OCI-M2 (cell line): ENCODE measurements at regions not wholly inside any gene's neighbourhood (a gene's known extent, or its start where the extent isn't known, plus 50 kb on each side); places are given as distances from the start of the nearest gene placed in this dataset.
"Not testable (repeated sequence)": the region's sequence is repeated elsewhere in the genome, so short reads cannot be mapped to it uniquely, and the experiment has no call there.

Source experiments
- DNase-seq: peaks from one replicate; lab custom pipeline; 2025; ENCODE audit not compliant: unreplicated experiment; lab: John Stamatoyannopoulos, UW

DNA sequence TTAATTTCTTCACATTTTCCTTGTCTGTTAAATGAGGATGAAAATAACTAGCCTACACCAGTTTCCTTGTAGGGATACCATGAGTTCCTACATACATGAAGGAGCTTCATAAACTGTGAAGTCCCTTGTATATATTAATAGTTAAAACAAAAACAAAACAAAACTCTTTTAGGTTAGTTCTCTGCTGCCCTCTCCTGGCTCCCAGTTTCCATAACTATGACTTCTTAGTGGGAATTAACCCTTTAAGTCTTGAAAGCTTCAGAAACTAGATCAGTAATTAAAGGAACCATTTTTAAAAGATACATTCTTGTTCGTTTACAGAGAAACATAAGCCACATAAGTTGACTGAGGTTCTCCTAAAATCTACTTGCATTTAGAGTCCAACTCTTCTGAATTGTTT is 500.0 kb upstream of the C9orf72 start:
- no peak for DNase-seq

DNA sequence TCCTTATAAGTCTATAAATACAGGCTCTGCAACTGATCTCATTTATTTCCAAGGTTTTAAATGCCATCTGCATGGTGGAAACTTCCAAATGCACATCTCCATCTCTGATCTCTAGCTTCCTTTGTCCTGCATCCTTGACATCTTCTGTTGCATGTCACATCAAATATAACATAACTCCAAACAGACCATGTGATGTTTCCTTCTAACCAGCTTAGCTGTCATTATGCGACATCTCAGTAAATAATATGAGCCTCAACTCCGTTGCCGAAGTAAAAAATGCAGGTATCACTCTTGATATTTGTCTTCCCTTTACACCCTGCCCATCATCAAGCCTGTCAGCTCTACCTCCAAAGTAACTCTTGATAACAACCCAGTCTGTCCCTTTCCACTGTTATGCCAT is 506.4 kb upstream of the C9orf72 start:
- no peak for DNase-seq

DNA sequence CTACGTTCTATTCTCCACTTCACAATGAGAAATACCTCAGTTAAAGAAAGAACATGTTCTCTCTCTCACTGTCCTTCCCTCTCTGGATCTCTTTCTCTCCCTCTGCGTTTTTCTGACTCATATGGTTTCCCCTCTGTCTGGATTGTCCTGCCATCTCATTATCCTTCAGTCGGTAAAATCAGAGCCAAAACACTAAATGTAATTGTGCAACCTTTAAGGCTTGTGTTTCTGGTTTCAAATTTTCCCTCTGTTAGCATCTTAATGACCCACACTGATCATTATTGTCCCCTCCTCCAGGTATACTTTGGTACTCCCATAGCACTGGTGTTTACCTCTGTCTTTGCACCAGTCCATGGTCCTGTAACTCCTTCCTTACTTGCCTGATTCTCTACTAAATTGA is 509.4 kb upstream of the C9orf72 start:
- no peak for DNase-seq

DNA sequence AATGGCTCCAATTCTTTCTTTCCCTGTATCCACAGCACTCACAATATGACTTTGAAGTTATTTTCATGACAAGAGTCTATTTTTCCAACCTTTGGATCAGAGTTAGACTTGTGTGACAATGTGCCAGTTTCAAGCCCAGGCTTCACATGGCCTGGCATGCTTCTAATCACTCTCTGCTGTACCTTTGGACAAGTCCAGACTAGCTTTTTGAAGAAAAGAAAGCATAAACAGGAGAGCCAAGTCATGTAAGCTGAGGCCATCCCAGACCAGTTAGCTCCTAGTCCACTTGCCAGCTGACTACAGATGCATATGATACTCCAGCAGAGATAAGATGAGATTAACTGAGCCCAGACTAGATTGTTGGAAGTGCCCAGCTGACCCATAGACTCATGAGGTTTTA is 513.6 kb upstream of the C9orf72 start:
- DNase-seq, result no peak

DNA sequence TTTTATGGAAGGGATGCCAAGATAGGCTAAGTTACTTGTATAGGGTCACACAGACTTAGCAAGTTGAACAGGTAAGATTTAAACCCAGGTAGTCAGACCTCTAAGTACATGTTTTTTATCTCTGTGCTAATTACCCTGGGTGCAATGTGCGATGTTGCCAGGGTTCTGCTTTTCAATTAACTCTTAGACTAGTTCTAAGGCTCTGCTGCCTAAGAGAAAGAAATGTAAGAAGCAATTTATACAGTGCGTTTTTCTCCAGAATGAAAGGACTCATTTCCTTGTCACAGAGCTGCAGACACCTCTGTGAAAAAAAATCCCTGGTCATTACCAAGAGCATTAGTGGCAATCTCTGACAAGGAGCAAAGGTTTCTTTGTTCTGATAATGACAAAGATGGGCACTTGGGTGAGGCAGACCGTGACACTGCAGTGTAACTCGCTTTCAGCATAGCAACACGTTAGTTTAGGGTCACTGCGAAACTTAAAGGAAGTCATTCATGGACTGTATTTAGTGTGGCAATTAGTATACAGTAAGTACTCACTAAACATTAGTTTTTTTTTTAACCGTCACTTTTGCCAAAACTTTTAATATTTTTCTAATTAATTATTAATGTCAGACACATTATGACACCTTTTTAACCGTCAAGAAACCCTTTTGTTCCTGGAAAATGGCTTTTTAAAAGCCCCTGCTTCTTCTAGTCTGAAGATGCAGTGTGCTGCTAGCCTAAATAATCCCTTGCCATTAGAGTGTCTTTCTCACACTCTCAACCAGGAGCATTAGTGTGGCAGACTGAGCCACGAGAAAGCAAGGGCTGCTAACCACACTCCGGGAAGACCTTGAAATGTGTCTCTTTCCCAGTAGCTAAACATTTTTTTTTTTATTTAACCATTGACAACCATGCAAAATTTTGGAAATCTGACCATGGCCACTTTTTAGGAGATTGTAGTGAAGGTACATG is 520.0 kb upstream of the C9orf72 start:
- no peak for DNase-seq

DNA sequence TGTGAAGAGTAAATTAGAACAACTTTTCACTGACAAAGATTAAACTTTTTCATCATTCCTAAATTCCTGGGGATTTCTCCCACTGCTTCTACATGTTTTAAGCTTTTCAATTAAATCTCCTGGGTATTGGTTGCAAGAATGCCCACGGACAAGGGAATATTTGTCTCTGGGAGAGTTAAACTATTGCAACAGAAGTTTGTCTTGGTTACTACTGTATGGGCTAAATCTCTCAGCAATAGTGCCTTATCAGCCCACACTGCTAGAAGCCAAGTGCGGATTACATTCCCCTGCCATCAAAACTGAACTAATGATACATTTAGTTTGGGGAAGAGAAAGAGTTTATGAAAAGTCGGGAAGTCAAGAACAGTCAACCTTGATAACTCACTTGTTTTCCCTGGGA is 528.2 kb upstream of the C9orf72 start:
- no peak for DNase-seq

DNA sequence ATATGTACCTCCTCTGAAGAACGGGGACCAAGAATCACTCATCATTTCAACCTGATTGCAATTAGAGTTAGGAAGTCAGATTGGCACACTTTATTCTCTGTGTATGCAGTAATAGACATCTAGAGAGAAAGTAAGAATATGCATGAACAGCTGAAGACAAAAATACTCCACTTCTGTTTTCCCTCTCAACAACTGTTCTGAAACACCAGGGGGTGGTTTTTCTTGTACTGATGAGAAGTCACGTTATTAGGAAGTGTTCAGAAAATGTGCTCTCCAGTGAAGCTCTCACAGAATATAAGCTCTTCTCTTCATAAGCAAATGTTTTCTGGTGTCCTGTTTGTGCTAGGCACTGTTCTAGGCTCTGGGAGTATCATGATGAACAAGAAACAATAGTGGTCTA is 531.7 kb upstream of the C9orf72 start:
- no peak for DNase-seq

DNA sequence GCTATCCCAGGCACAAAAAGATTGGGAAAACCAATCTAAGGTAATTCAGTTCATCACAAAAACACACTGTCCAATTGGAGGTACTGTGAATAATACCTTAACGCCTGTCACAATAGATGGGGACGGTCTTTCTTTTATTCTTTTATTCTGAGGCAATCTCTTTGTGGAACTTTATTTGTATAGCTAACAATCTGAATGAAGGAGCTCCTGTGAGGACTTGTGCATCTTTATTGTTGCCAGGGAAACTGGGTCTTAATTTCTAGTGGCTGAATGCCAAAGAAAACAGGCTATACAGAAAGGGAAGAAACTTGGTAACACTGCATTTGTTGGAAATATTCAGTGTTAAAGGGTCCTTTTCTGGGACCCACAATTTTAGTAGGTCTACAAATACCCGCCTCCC is 546.9 kb upstream of the C9orf72 start:
- no peak for DNase-seq

DNA sequence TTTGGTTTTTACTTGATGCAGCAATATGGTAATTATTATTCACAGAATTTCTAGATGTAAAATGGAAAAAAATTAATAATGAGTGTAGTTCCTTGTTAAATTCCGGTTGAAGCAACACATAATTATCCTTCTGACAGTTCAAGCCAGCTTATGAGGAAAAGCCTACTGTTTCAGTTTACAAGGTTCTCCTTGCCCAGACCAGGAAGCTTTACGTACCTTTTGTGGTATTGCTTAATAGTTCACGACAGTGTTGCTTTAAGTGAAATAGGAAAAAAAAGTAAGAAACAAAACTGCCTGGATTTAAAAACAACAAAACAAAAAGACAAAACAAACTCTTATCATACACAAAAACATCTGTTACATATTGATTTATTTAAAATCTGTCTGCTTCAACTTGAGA is 547.3 kb upstream of the C9orf72 start:
- DNase-seq, result no peak

DNA sequence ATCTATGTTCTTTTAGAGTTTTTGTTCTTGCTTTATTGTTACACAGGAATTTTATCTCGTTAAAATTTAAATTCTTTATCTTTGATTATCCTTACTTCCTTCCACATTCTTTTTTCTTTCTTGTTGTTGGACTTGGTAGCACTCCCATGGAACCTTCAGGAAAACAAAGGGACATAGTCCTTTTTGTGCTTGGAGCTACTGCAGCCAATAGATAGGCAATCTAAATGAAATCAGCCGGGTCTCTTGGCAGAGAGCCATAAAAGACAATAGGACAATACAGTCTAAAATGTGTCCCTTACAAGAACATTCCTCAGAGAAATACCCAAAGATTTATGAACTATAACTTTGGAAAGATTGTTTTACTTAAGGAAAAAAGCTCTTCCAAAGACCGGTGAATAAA is 548.1 kb upstream of the C9orf72 start:
- no peak for DNase-seq

DNA sequence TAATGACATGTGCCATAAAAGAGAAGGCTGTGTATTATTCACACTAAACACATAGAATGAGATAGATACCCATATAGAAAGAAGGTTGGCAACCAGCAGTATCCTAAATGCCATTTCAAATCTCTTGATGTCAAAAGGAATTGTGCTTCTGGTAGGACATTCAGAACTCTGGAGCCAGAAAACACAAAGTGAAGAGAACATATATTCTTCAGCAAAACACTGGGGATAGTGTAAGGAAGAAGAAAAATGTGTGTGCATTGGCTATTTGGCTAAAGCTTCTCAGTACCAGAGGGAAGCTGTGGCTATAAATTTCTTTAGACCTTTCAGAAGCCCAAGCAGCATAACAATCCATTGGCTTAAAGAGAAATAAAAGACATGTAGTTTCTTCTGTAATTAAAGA is 551.6 kb upstream of the C9orf72 start:
- DNase-seq, result no peak

DNA sequence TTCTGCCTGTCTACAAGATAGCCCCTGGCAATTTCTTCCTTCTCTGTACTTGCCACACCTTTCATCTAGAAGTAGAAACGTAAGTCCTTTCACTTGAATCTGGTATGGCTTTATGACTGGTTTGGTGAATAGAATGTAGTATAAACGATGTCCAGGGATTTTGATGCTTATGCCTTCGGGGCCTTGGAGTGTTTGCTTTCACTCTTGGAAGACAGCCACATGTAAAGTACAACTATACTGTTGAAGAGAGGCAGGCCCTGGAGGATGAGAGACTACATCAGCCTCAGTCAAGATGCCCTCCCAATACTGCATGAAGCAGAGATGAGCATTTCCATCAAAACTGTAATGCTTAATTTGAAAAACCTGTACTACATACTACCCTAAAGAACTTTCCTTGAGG is 553.8 kb upstream of the C9orf72 start:
- DNase-seq, result no peak

DNA sequence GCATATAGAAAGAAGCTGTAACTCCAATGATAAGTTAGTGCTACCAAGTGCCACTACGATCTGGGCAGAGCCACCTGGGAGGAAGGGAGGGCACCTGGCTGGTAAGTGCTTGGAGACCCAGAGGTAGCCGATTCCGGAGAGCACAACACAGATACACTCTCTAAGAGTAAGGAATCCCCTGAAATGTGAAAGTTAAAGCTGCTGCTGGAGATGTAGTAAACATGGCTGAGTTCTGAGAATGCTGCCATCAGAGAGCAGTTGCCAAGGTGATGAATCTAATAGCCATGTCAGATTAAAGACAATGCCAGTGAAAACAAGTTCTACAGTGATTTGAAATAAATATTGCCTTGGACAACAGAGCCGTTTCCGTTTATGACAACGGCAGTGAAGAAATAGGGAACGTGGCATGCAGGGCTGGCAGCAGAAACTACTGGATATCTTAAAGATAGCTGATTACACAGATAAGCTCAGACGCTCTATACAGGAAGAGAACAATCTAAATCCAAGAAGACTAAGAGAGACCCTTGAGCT is 561.2 kb upstream of the C9orf72 start:
- no peak for DNase-seq

DNA sequence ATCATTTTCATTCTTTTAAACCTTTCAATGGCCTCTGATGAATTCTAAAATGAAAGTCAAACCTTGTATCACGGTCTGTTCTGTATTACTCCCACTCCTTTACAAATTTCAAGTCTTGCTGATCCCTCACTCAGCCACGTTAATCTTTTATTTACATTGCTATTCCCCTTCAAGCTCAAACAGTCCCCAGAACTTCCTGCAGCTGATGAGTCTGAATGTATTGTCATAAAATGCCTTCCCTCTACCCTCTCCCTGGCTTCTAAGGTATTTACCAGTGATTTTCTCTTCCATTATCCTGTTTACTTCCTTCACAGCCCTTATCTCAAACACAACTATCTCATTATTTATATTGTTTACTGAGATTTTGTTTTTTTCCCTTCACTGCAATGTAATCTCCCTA is 562.3 kb upstream of the C9orf72 start:
- DNase-seq, result no peak

DNA sequence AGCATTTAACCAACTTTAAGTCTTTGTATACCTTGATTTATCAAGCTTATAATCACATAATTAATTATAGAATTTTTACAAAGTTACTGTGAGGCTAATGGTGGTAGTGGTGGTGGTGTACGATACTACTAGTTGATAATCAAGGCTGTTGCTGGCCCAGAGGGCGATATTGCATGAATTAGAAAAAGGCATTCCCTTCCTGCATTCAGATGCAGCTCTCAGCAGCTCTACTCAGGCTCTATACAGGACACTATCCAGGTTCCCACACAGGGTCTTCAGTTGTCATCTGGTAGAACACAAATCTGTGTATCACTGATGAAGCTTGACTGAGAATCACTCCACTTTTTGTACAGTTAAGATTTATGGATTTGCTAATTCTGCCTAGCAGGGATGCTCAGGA is 562.8 kb upstream of the C9orf72 start:
- no peak for DNase-seq

DNA sequence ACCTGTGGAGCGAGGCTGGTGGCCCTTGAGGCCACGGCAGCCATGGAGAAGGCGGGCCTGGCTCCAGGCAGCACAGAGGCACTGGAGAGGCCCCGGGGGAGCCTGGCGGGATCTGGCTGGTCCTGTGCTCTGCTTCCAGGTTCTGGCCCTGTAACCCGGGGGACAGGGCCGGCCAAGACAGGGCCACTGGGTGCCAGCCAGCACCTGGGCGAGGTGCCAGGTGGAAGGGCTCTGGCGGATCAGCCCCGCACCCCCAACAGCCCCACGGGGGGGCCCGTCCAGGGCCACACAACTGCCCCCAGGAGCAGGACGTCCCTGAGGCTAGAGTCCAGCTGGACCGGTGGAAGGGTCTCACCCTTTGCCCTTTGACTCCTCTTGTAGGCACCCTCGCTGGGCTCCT is 574.1 kb upstream of the C9orf72 start:
- not testable (repeated sequence) for DNase-seq

DNA sequence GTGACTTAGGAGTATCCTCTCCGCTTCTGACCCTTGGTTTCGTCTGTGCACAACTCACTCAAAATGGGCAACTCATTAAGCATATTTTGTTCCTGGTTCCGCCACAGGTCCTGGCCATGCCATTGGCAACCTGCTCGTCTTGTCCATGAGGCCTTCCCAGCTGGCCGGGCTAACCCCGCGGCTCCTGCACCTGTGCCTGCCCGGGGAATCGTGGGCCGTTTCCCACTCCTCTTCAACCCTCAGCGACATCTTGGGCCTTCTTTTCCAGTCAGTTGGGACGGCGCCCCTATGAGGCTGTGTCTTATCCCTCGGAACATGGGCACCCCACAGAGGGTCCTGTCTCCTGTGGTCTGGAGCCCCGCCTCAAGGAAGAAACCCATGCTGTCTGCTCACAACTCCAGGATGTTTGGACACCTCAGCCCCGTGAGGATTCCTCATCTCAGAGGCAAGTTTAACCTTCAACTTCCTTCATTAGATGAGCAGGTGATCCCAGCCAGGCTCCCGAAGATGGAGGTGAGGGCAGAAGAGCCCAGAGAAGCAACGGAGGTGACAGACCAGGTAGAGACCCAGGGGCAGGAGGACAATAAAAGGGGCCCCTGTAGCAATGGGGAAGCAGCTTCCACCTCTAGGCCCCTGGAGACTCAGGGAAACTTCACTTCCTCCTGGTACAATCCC is 574.8 kb upstream of the C9orf72 start:
- DNase-seq, result not testable (repeated sequence)

DNA sequence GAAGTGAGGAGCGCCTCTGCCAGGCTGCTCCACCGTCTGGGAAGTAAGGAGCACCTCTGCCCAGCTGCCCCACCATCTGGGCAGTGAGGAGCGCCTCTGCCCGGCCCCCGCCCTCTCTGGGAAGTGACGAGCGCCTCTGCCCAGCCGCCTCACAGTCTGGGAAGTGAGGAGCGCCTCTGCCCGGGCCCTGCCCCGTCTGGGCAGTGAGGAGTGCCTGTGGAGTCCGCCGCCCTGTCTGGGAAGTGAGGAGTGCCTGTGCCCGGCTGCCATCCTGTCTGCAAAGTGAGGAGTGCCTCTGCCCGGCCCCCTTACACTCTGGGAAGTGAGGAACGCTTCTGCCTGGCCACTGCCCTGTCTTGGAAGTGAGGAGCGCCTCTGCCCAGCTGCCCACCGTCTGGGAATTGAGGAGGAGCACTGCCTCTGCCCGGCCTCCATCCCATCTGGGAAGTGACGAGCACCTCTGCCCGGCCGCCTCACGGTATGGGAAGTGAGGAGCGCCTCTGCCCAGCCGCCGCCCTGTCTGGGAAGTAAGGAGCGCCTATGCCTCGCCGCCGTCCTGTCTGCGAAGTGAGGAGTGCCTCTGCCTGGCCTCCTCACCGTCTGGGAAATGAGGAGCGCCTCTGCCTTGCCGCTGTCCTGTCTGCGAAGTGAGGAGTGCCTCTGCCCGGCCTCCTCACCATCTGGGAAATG is 576.2 kb upstream of the C9orf72 start:
- not testable (repeated sequence) for DNase-seq

DNA sequence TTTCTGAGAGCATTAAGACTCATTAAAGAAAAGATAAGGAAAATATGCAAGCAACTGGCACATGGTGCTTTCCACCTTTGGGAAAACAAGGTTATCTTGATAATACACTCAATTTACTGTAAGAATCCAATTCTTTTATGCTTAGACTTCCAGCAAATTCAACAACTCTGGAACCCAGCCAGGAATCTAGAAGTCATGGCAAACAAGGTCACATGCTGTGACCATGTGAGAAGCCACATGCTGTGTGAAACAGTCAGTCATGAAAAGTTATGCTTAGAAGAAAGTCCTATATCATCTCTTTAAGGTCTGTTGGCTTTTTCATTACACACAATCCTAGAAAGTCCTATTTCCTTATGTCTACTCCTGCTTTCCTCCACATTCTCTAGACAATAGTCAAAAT is 581.8 kb upstream of the C9orf72 start:
- DNase-seq, result no peak

DNA sequence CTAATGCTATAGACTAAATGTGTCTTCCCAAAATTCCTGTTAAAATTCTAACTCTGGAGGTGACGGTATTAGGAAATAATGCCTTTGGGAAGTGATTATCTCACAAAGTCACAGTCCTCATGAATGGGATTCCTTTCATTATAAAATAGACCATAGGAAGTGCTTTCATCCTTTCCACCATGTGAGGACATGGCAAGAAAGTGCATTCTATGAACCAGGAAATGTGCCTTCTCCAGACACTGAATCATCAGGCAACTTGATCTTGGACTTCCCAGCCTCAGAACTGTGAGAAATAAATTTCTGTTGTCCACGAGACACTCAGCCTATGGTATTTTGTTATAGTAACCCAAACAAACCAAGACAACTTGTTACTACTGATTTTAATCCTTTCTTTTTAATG is 582.4 kb upstream of the C9orf72 start:
- DNase-seq, result no peak

DNA sequence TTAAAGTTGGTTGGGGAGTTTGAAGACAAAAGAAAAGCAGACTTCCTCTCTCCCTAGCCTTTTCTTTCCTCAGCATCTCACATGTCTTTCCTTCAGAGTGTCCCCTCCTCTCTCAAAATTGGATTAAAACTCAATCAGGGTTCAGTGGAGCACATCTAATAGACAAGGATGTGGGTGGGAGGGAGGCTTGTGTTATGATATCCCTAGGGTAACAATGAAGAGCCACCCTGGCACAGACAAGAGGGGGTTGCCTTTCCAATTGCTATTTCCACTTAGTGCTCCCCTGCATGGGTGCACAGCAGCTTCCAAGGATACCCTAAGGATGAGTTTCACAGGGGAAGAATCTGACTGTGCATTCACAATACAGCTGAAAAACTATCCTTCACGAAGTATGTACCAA is 585.2 kb upstream of the C9orf72 start:
- no peak for DNase-seq

DNA sequence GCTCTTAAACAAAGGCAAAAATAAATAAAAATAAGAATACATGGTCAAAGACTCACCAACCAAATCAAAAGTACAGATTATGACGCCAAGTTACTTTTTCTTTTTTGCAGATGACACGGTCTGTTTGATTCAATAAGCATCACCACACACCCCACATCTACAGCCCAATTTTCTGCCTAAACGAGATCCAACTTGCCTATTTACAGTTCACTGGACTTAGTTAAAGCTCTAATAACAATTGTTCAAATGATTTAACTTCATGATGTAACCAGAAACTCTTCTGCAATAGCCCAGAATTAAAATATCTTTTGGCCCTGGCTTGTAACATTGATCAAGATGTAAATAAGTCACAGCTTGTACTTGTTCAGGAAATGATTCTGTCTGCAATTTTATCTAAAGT is 590.3 kb upstream of the C9orf72 start:
- no peak for DNase-seq
